ENCODE measurements at regions not wholly inside any gene's neighbourhood (a gene's known extent, or its start where the extent isn't known, plus 50 kb on each side); places are given as distances from the start of the nearest gene placed in this dataset.

DNA sequence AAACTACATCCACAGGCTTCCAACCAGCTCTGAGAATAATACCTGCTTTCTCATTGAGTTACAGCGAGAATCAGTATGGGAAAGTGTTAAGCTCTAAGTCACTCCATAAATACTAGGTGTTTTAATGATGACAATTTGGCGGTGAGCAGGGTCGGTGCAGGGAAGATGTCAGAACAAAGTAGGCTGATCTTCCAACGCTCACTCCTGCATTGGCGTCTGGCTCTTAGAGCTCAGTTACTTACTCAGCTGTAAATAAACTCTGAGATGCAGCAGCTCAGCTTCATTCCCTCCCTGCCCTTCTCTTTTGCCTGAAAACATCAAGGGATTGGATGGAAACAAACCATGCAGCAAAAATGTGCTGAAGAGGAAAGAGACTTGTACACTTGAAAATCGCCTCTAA lies 102.5 kb upstream of the SPACA1 start:
- no peak for DNase-seq
- peaks cover 0 to 3% (median 2%) of the 10 kb centered on the region in 3 donors for H3K36me3 Mint-ChIP-seq
- H3K27me3 Mint-ChIP-seq, result peaks cover 12 to 34% of the 10 kb centered on the region in 2 donors
- no peak overlapping the region for H3K4me3 Mint-ChIP-seq
- Histone ChIP-seq H3K9me3 (ENCODE audit: low read length) (no peaks in the 10 kb centered on the region), H3K27me3 (ENCODE audit: insufficient read depth, low read length, poor library complexity, severe bottlenecking) (no peaks in the 10 kb centered on the region), H3K4me3 (ENCODE audit: low read length) (no peak overlapping the region), H3K36me3 (ENCODE audit: insufficient read depth, low read length) (no peaks in the 10 kb centered on the region), H3K4me1 (ENCODE audit: insufficient read depth, low read length) (no peaks in the 10 kb centered on the region), H3K27ac (ENCODE audit: low read depth, low read length) (no peak overlapping the region)
- ChIA-PET CTCF (no interaction called here), POLR2A (no interaction called here)
- no peaks in the 10 kb centered on the region for H3K9me3 Mint-ChIP-seq
- no peak overlapping the region for H3K27ac Mint-ChIP-seq
- H3K4me1 Mint-ChIP-seq, result peaks cover 0 to 4% (median 0%) of the 10 kb centered on the region in 3 donors

DNA sequence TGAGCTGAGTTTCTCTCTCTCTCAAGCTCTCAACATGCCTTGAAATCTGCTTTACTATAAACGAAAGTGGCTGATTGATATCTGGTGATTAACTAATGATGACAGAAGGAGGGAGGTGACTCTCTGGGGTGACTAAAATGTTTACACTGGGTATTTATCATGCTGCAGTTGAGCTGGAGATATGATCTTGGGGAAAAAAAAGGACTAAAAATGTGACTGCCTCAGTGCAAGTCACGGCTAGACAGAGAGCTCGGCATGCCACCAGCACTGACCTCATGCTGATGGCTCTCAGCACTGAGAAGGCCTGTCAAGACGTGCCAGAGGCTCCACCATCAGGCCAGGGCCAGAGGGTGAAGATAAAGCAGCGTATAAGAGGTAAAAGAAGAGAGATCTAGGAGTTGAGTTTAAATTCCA lies 103.1 kb upstream of the SPACA1 start:
- H3K36me3 Mint-ChIP-seq, result peaks cover 0 to 3% (median 0%) of the 10 kb centered on the region in 3 donors
- no peaks in the 10 kb centered on the region for H3K9me3 Mint-ChIP-seq
- POLR2A ChIA-PET, result no interaction called here
- Histone ChIP-seq H3K4me3 (ENCODE audit: low read length) (no peak overlapping the region), H3K4me1 (ENCODE audit: insufficient read depth, low read length) (no peaks in the 10 kb centered on the region), H3K36me3 (ENCODE audit: insufficient read depth, low read length) (no peaks in the 10 kb centered on the region), H3K9me3 (ENCODE audit: low read length) (no peaks in the 10 kb centered on the region), H3K27ac (ENCODE audit: low read depth, low read length) (no peak overlapping the region), H3K27me3 (ENCODE audit: insufficient read depth, low read length, poor library complexity, severe bottlenecking) (no peaks in the 10 kb centered on the region)
- H3K27me3 Mint-ChIP-seq, result peaks cover 12 to 34% of the 10 kb centered on the region in 2 donors
- peak overlapping the region in 1 of 7 donors; percentile 1 for H3K4me3 Mint-ChIP-seq
- peak overlapping the region in 1 of 8 donors; percentile 18 for H3K27ac Mint-ChIP-seq
- peaks cover 0 to 4% (median 0%) of the 10 kb centered on the region in 3 donors for H3K4me1 Mint-ChIP-seq
- DNase-seq, result no peak
- CTCF ChIA-PET, result no interaction called here

DNA sequence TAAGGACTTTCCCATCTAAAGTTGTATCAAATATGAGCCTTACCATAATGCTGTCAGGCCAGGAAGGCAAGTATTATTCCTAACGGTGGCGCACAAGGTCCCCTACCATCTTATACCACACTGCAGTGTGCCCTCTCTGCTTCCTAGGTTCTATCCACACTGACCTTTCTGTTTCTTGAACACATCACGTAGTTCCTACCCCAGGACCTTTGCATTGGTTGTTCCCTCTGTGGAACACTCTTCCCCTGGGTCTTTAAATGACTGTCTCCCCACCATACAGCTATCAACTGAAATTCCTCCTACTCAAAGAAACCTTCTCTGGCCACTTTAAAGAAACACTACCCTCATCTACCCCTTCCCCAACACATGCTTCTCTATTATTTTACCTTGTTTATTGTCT lies 104.5 kb upstream of the SPACA1 start:
- Mint-ChIP-seq H3K4me1 (peaks cover 0 to 4% (median 0%) of the 10 kb centered on the region in 3 donors), H3K9me3 (no peaks in the 10 kb centered on the region), H3K27ac (no peak overlapping the region), H3K4me3 (no peak overlapping the region), H3K36me3 (peaks cover 0 to 3% (median 0%) of the 10 kb centered on the region in 3 donors), H3K27me3 (peaks cover 12 to 34% of the 10 kb centered on the region in 2 donors)
- POLR2A ChIA-PET, result no interaction called here
- DNase-seq, result no peak
- Histone ChIP-seq H3K27me3 (ENCODE audit: insufficient read depth, low read length, poor library complexity, severe bottlenecking) (no peaks in the 10 kb centered on the region), H3K4me1 (ENCODE audit: insufficient read depth, low read length) (no peaks in the 10 kb centered on the region), H3K4me3 (ENCODE audit: low read length) (no peak overlapping the region), H3K9me3 (ENCODE audit: low read length) (no peaks in the 10 kb centered on the region), H3K36me3 (ENCODE audit: insufficient read depth, low read length) (no peaks in the 10 kb centered on the region), H3K27ac (ENCODE audit: low read depth, low read length) (no peak overlapping the region)
- CTCF ChIA-PET, result no interaction called here

- ChIA-PET CTCF (no interaction called here), POLR2A (no interaction called here)
- peaks cover 0 to 3% (median 0%) of the 10 kb centered on the region in 3 donors for H3K36me3 Mint-ChIP-seq
- DNase-seq, result no peak
- H3K4me3 Mint-ChIP-seq, result no peak overlapping the region
- peaks cover 12 to 29% of the 10 kb centered on the region in 2 donors for H3K27me3 Mint-ChIP-seq
- H3K4me1 ChIP-seq (ENCODE audit: insufficient read depth, low read length), result no peaks in the 10 kb centered on the region
- peaks cover 0 to 4% (median 0%) of the 10 kb centered on the region in 3 donors for H3K4me1 Mint-ChIP-seq
- no peaks in the 10 kb centered on the region for H3K9me3 Mint-ChIP-seq
- no peak overlapping the region for H3K27ac ChIP-seq (ENCODE audit: low read depth, low read length)
- no peaks in the 10 kb centered on the region for H3K9me3 ChIP-seq (ENCODE audit: low read length)
- H3K4me3 ChIP-seq (ENCODE audit: low read length), result no peak overlapping the region
- H3K27ac Mint-ChIP-seq, result no peak overlapping the region
- no peaks in the 10 kb centered on the region for H3K27me3 ChIP-seq (ENCODE audit: insufficient read depth, low read length, poor library complexity, severe bottlenecking)
- H3K36me3 ChIP-seq (ENCODE audit: insufficient read depth, low read length), result no peaks in the 10 kb centered on the region
Measured at GRCh38 chr6:87941556-87942358, 105.9 kb upstream of the SPACA1 start.

DNA sequence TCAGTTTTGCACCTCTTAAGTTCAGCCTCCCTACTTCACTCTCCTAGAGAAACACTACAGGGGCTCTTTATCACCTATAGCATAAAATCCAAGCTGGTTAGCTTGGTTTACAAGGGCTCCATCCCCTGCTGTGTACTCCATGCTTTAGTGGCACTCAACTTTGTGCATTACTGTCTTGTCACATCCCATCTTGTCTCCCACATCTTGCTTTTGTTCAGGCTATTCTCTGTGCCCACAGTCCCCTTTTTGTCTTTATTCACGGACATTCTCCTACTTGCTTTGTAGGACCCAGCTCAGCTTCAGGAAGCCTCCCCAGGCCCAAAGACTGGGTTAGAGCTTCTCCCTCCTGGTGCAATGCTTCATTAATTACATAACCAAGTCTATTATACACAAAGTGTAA lies 107.9 kb upstream of the SPACA1 start:
- Mint-ChIP-seq H3K36me3 (peaks cover 0 to 3% (median 0%) of the 10 kb centered on the region in 3 donors), H3K9me3 (no peaks in the 10 kb centered on the region), H3K4me1 (peaks cover 0 to 4% (median 0%) of the 10 kb centered on the region in 3 donors), H3K4me3 (no peak overlapping the region), H3K27ac (no peak overlapping the region), H3K27me3 (peaks cover 12 to 29% of the 10 kb centered on the region in 2 donors)
- Histone ChIP-seq H3K9me3 (ENCODE audit: low read length) (no peaks in the 10 kb centered on the region), H3K36me3 (ENCODE audit: insufficient read depth, low read length) (no peaks in the 10 kb centered on the region), H3K4me3 (ENCODE audit: low read length) (no peak overlapping the region), H3K27ac (ENCODE audit: low read depth, low read length) (no peak overlapping the region), H3K27me3 (ENCODE audit: insufficient read depth, low read length, poor library complexity, severe bottlenecking) (no peaks in the 10 kb centered on the region), H3K4me1 (ENCODE audit: insufficient read depth, low read length) (no peaks in the 10 kb centered on the region)
- POLR2A ChIA-PET, result no interaction called here
- DNase-seq, result no peak
- CTCF ChIA-PET, result interaction anchor here (1.1 kb wide), 1 partner anchor 9 kb away, joined by 3 read pairs; no protein-coding TSS in a partner anchor

DNA sequence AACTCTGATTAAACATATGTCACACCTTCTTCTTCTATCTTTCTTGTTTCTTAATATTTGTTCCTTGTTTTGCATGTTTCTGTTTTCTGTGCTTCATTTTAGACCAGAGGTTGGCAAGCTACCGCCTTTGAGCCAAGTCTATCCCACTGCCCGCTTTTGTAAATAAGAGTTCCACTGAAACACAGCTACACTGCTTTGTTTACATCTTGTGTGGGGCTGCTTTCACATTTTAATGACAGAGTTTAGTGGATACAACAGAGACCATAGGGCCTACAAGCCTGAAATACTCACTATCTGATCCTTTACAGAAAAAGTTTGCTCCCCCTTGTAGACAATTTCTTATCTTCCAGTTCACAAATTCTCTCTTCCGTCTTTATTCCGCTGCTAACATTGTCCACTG lies 109.4 kb upstream of the SPACA1 start:
- Histone ChIP-seq H3K4me1 (ENCODE audit: insufficient read depth, low read length) (no peaks in the 10 kb centered on the region), H3K9me3 (ENCODE audit: low read length) (no peaks in the 10 kb centered on the region), H3K27me3 (ENCODE audit: insufficient read depth, low read length, poor library complexity, severe bottlenecking) (no peaks in the 10 kb centered on the region), H3K36me3 (ENCODE audit: insufficient read depth, low read length) (no peaks in the 10 kb centered on the region), H3K27ac (ENCODE audit: low read depth, low read length) (no peak overlapping the region), H3K4me3 (ENCODE audit: low read length) (no peak overlapping the region)
- H3K27me3 Mint-ChIP-seq, result peaks cover 14 to 16% of the 10 kb centered on the region in 2 donors
- ChIA-PET POLR2A (no interaction called here), CTCF (interaction anchor here (0.7 kb wide), 1 partner anchor 322 kb away, joined by 7 read pairs; no protein-coding TSS in a partner anchor)
- peak overlapping the region in 1 of 8 donors; percentile 1 for H3K27ac Mint-ChIP-seq
- no peak overlapping the region for H3K4me3 Mint-ChIP-seq
- DNase-seq, result no peak
- H3K36me3 Mint-ChIP-seq, result peaks cover 0 to 3% (median 0%) of the 10 kb centered on the region in 3 donors
- no peaks in the 10 kb centered on the region for H3K9me3 Mint-ChIP-seq
- no peaks in the 10 kb centered on the region for H3K4me1 Mint-ChIP-seq

DNA sequence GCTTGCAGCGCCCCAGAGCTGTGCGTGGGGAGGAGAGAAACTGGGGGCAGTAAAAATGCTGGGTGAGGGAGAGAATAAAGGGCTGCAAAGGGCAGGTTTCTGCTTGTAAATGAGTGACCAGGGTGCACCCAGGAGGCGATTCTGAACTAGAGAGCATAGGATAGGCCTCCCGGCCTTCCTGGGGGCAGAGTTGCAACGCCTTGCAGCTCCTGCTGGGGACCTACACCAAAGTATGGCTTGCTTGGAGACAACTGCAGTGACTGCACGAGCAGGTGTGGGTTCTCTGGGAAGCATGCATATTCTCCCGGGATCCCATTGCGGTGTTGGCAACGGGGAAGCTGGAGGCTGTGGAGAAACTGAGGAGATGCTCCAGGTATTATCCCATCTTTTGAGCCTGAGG lies 111.6 kb upstream of the SPACA1 start:
- no peak overlapping the region for H3K4me3 Mint-ChIP-seq
- CTCF ChIA-PET, result no interaction called here
- no peaks in the 10 kb centered on the region for H3K9me3 Mint-ChIP-seq
- H3K27ac Mint-ChIP-seq, result no peak overlapping the region
- Histone ChIP-seq H3K4me1 (ENCODE audit: insufficient read depth, low read length) (no peaks in the 10 kb centered on the region), H3K27me3 (ENCODE audit: insufficient read depth, low read length, poor library complexity, severe bottlenecking) (no peaks in the 10 kb centered on the region), H3K9me3 (ENCODE audit: low read length) (no peaks in the 10 kb centered on the region), H3K36me3 (ENCODE audit: insufficient read depth, low read length) (no peaks in the 10 kb centered on the region), H3K4me3 (ENCODE audit: low read length) (no peak overlapping the region), H3K27ac (ENCODE audit: low read depth, low read length) (no peak overlapping the region)
- no peaks in the 10 kb centered on the region for H3K4me1 Mint-ChIP-seq
- no peak for DNase-seq
- POLR2A ChIA-PET, result no interaction called here
- H3K36me3 Mint-ChIP-seq, result peaks cover 0 to under 1% (median 0%) of the 10 kb centered on the region in 3 donors
- peaks cover under 1 to 1% of the 10 kb centered on the region in 2 donors for H3K27me3 Mint-ChIP-seq

DNA sequence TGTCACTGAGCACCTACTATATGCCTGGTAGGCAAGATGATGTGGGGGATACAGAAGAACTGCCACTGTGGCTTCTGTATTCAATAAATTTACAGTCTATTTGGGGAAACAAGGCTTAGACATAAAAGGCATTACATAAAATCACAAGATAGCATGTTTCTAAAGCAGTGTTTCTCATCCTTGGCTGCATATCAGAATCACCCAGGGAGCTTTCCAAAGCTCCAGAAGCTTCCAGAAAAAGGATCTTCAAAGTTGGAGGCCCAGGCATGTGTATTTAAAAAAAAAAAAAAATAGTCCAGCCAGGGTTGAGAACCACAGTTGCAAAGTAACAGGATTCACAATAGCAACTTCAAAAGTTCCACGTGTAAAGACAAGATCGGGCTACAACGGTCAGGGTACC lies 112.4 kb upstream of the SPACA1 start:
- no peaks in the 10 kb centered on the region for H3K36me3 ChIP-seq (ENCODE audit: insufficient read depth, low read length)
- H3K27ac ChIP-seq (ENCODE audit: low read depth, low read length), result no peak overlapping the region
- no peaks in the 10 kb centered on the region for H3K4me1 ChIP-seq (ENCODE audit: insufficient read depth, low read length)
- no peaks in the 10 kb centered on the region for H3K9me3 ChIP-seq (ENCODE audit: low read length)
- H3K27me3 Mint-ChIP-seq, result peaks cover 0 to 1% of the 10 kb centered on the region in 2 donors
- H3K9me3 Mint-ChIP-seq, result no peaks in the 10 kb centered on the region
- no peaks in the 10 kb centered on the region for H3K4me1 Mint-ChIP-seq
- no peaks in the 10 kb centered on the region for H3K27me3 ChIP-seq (ENCODE audit: insufficient read depth, low read length, poor library complexity, severe bottlenecking)
- ChIA-PET CTCF (no interaction called here), POLR2A (interaction anchor here (0.7 kb wide), 1 partner anchor 44 kb away, joined by 3 read pairs; no protein-coding TSS in a partner anchor)
- no peak overlapping the region for H3K4me3 ChIP-seq (ENCODE audit: low read length)
- no peak overlapping the region for H3K27ac Mint-ChIP-seq
- no peak overlapping the region for H3K4me3 Mint-ChIP-seq
- H3K36me3 Mint-ChIP-seq, result no peaks in the 10 kb centered on the region
- DNase-seq, result no peak
